NB4 (cell line): ENCODE measurements at regions not wholly inside any gene's neighbourhood (a gene's known extent, or its start where the extent isn't known, plus 50 kb on each side); places are given as distances from the start of the nearest gene placed in this dataset.

ENCODE experiments used
- DNase-seq: peaks from one replicate; pipeline ENCODE4 v3.0.0; 2010; ENCODE audit warnings: low read depth
- H3K4me3 ChIP-seq: one replicate; pipeline ENCODE4 v1.5.1; 2011; ENCODE audit warnings: mild to moderate bottlenecking, low read depth, low read length, moderate library complexity
- MYC ChIP-seq: IDR thresholded peaks from 2 replicates; pipeline ENCODE4 v1.6.1; 2011; ENCODE audit warnings: low read depth, low read length
- POLR2A ChIP-seq: IDR thresholded peaks from 2 replicates; pipeline ENCODE4 v1.6.1; 2011; ENCODE audit warnings: mild to moderate bottlenecking; ENCODE audit not compliant: insufficient read length; ENCODE audit errors: extremely low read depth
- TF ChIP-seq, protein P1 (sequence below): IDR thresholded peaks from one replicate; pipeline ENCODE4 v1.5.1; 2012; ENCODE audit warnings: low read depth, low read length
- TF ChIP-seq, protein P2 (sequence below): IDR thresholded peaks from 2 replicates; pipeline ENCODE4 v1.6.1; 2011; ENCODE audit warnings: low read depth, low read length

DNA sequence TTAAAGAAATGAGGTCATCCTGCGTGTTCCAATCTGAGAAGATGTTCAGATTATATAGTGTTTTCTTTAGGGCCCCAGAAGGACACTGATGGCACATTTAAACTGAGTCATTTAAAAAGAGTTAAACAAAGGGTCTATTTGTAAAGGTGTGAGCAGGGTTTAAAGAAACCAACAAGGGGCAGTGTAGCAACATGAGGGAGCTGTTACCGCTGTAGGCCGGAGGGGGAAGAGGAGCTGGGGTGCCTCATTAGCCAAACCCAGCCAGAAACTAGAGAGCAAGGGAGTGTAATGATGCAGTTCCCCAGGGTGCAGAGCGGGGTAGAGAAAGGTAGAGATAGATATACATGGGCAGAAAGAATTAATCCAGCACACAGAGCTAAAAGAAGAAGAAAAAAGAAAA lies 160.4 kb downstream of the TBX5 start:
- H3K4me3 ChIP-seq: no peak overlapping the region
- TF ChIP-seq, protein P1, sequence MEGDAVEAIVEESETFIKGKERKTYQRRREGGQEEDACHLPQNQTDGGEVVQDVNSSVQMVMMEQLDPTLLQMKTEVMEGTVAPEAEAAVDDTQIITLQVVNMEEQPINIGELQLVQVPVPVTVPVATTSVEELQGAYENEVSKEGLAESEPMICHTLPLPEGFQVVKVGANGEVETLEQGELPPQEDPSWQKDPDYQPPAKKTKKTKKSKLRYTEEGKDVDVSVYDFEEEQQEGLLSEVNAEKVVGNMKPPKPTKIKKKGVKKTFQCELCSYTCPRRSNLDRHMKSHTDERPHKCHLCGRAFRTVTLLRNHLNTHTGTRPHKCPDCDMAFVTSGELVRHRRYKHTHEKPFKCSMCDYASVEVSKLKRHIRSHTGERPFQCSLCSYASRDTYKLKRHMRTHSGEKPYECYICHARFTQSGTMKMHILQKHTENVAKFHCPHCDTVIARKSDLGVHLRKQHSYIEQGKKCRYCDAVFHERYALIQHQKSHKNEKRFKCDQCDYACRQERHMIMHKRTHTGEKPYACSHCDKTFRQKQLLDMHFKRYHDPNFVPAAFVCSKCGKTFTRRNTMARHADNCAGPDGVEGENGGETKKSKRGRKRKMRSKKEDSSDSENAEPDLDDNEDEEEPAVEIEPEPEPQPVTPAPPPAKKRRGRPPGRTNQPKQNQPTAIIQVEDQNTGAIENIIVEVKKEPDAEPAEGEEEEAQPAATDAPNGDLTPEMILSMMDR: no peak
- TF ChIP-seq MYC: no peak
- TF ChIP-seq, protein P2, sequence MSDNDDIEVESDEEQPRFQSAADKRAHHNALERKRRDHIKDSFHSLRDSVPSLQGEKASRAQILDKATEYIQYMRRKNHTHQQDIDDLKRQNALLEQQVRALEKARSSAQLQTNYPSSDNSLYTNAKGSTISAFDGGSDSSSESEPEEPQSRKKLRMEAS: no peak
- no peak for TF ChIP-seq POLR2A
- no peak for DNase-seq

DNA sequence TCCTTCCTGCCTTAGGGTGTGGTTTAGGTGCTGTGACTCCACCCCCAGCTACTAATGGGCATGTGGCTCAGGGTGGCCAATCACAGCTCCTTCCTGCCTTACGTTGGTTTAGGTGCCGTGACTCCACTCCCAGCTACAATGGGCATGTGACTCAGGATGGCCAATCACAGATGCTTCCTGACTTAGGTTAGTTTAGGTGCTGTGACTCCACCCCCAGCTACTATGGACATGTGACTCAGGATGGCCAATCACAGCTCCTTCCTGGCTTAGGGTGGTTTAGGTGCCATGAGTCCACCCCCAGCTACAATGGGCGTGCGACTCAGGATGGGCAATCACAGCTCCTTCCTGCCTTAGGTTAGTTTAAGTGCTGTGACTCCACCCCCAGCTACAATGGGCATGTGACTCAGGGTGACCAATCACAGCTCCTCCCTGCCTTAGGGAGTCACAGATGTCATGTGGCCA lies 163.9 kb downstream of the TBX5 start:
- H3K4me3 ChIP-seq: no peak overlapping the region
- TF ChIP-seq POLR2A (no peak), MYC (no peak)
- TF ChIP-seq, protein P1: no peak
- TF ChIP-seq, protein P2: no peak
- DNase-seq: peak; percentile 32

DNA sequence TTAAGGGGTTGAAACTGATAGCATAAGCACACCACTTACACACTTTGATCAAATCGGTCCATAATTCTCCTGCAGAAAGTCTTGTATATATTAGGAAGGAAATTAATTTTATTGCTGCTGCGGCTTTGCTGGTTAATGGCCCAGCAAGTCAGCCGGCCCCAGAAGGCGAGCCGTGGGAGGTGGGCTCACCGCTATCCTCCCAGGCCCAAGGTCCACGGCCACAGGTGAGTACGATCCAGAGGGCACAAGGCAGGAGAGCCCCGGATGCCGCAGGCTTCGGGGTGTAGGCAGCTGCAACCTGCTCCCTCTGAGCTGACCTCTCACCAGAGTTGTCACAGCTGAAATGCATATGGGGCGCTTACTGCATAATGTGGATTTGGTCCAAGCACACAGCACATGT lies 165.7 kb downstream of the TBX5 start:
- TF ChIP-seq, protein P2: no peak
- no peak for TF ChIP-seq MYC
- TF ChIP-seq, protein P1: no peak
- no peak for TF ChIP-seq POLR2A
- H3K4me3 ChIP-seq: no peak overlapping the region
- no peak for DNase-seq

DNA sequence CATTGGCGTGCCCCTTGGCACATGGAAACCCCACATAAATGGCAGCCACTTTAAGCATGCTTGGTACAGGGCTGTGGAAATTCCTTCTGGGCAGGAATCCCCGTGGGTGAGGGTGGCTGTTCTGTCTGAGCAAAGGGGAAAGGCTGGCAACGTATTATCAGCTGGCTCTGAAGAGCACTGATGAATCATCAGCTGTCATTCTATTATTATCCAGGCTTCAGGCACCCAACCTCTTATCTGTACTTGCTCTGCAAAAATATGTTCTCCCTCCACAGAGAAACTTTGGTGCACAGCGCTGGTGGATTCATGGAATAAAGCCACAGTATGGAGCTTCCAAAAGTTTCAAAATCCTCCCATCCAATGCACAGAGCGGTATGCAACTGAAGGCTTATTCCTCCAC lies 167.1 kb downstream of the TBX5 start:
- no peak overlapping the region for H3K4me3 ChIP-seq
- no peak for DNase-seq
- TF ChIP-seq, protein P2: no peak
- TF ChIP-seq, protein P1: no peak
- TF ChIP-seq MYC (no peak), POLR2A (no peak)

DNA sequence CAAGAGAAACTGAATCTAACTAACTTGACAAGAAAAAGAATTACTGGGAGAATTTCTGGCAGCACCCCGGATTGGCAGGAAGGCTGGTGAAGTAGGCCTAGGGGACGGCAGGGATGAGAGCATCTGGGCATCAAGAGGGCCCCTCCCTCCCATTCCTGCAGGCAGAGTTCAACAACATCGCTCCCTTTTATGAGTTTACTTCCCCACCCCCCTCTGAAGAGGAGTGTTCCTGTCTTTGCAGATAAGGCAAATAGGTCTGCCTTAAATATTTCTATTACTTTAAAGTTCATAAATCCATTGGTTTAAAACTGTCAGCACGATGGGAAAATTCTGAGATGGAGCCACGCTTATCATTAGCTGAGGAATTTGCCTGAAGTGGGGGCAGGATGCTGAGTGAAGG lies 168.7 kb downstream of the TBX5 start:
- TF ChIP-seq POLR2A (no peak), MYC (no peak)
- TF ChIP-seq, protein P2: no peak
- TF ChIP-seq, protein P1: no peak
- H3K4me3 ChIP-seq: no peak overlapping the region
- no peak for DNase-seq
